ENCODE measurements at regions not wholly inside any gene's neighbourhood (a gene's known extent, or its start where the extent isn't known, plus 50 kb on each side); places are given as distances from the start of the nearest gene placed in this dataset.

DNA sequence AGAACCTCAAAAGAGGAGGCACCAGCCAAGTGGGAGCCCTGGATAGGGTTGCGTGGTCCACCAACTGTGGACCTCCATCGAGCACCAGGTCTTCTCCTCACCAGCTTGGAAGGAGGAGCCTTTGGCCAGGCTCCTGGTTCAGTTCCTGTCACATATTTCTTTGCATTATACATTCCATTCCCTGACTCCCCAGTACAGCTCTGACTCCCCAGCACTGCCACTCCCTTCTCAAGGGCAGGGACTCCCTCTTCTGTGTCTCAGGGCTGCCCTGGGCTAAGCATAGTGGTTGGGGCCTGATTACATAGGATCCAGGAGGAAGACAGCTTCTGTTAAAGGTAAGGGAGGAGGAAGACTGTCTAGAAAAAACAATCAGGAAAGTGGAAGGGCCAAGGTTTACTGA lies 91.1 kb downstream of the MRPL14 start:
- H3K36me3 ChIP-seq (ENCODE audit: low read length) = no peaks in the 10 kb centered on the region
- H3K9me3 ChIP-seq (ENCODE audit: insufficient read depth, low read length) = no peaks in the 10 kb centered on the region
- H3F3A ChIP-seq (ENCODE audit: insufficient read depth) = no peaks in the 10 kb centered on the region
- H4K20me1 ChIP-seq (ENCODE audit: low read depth, low read length) = no peaks in the 10 kb centered on the region
- H2AFZ ChIP-seq (ENCODE audit: low read depth, low read length, severe bottlenecking) = no peak overlapping the region
- TF ChIP-seq, protein P1, sequence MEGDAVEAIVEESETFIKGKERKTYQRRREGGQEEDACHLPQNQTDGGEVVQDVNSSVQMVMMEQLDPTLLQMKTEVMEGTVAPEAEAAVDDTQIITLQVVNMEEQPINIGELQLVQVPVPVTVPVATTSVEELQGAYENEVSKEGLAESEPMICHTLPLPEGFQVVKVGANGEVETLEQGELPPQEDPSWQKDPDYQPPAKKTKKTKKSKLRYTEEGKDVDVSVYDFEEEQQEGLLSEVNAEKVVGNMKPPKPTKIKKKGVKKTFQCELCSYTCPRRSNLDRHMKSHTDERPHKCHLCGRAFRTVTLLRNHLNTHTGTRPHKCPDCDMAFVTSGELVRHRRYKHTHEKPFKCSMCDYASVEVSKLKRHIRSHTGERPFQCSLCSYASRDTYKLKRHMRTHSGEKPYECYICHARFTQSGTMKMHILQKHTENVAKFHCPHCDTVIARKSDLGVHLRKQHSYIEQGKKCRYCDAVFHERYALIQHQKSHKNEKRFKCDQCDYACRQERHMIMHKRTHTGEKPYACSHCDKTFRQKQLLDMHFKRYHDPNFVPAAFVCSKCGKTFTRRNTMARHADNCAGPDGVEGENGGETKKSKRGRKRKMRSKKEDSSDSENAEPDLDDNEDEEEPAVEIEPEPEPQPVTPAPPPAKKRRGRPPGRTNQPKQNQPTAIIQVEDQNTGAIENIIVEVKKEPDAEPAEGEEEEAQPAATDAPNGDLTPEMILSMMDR (IDR thresholded peaks at IDR 0.05; ENCODE audit: insufficient read depth, low read length, poor library complexity, severe bottlenecking) = no peak
- TF ChIP-seq EZH2phosphoT487 (conservative IDR thresholded peaks at IDR 0.05; ENCODE audit: low read length) = no peak
- H3K9ac ChIP-seq (ENCODE audit: low read length) = no peak overlapping the region
- H3K27me3 ChIP-seq (ENCODE audit: low read length) = no peaks in the 10 kb centered on the region
- H3K79me2 ChIP-seq (ENCODE audit: insufficient read depth, low read length) = no peaks in the 10 kb centered on the region
- H3K9me2 ChIP-seq (replicated peaks; ENCODE audit: insufficient read depth, low read length) = no peaks in the 10 kb centered on the region
- H3K4me3 ChIP-seq (ENCODE audit: insufficient read depth, low read length, poor library complexity, severe bottlenecking) = no peak overlapping the region
- no peak overlapping the region for H3K27ac ChIP-seq (ENCODE audit: low read depth, low read length)
- no peak overlapping the region for H3K4me2 ChIP-seq (ENCODE audit: low read depth, low read length, poor library complexity, severe bottlenecking)

- Histone ChIP-seq H4K20me1 (ENCODE audit: low read depth, low read length) (no peaks in the 10 kb centered on the region), H3K27ac (ENCODE audit: low read depth, low read length) (no peak overlapping the region), H3K27me3 (ENCODE audit: low read length) (no peaks in the 10 kb centered on the region), H3K9me3 (ENCODE audit: insufficient read depth, low read length) (no peaks in the 10 kb centered on the region), H3K9me2 (replicated peaks; ENCODE audit: insufficient read depth, low read length) (no peaks in the 10 kb centered on the region), H3F3A (ENCODE audit: insufficient read depth) (no peaks in the 10 kb centered on the region), H3K4me3 (ENCODE audit: insufficient read depth, low read length, poor library complexity, severe bottlenecking) (no peak overlapping the region), H2AFZ (ENCODE audit: low read depth, low read length, severe bottlenecking) (no peak overlapping the region), H3K4me2 (ENCODE audit: low read depth, low read length, poor library complexity, severe bottlenecking) (no peak overlapping the region), H3K36me3 (ENCODE audit: low read length) (no peaks in the 10 kb centered on the region), H3K9ac (ENCODE audit: low read length) (no peak overlapping the region), H3K79me2 (ENCODE audit: insufficient read depth, low read length) (no peaks in the 10 kb centered on the region)
- TF ChIP-seq EZH2phosphoT487 (conservative IDR thresholded peaks at IDR 0.05; ENCODE audit: low read length) = no peak
- TF ChIP-seq, protein P1 (IDR thresholded peaks at IDR 0.05; ENCODE audit: insufficient read depth, low read length, poor library complexity, severe bottlenecking) = no peak
Observed at GRCh38 chr6:44035621-44036020, 91.6 kb downstream of the MRPL14 start.

DNA sequence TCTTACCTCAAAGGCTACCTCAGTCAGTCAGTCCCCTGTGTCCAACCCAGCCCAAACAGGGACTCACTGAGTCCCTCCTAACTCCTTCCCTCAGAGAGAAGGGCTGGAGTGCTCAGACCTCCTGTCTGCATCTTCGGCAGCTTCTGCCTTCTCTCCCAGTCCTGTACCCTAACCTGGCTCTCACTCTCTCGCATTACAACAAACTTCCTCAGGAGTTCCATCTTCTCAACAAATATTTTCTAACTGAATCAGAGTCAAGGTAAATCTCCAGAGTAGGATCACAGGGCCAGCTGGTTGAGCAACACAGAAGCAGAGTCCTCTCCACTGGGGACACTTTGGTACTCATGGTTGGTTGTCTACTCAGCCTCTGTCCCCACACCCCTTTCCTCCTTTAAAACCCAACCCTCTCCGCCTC lies 92.3 kb downstream of the MRPL14 start:
- H4K20me1 ChIP-seq (ENCODE audit: low read depth, low read length) = no peaks in the 10 kb centered on the region
- H3K27ac ChIP-seq (ENCODE audit: low read depth, low read length) = no peak overlapping the region
- no peaks in the 10 kb centered on the region for H3K79me2 ChIP-seq (ENCODE audit: insufficient read depth, low read length)
- H2AFZ ChIP-seq (ENCODE audit: low read depth, low read length, severe bottlenecking) = no peak overlapping the region
- H3K9me3 ChIP-seq (ENCODE audit: insufficient read depth, low read length) = no peaks in the 10 kb centered on the region
- H3K27me3 ChIP-seq (ENCODE audit: low read length) = no peaks in the 10 kb centered on the region
- no peaks in the 10 kb centered on the region for H3K9me2 ChIP-seq (replicated peaks; ENCODE audit: insufficient read depth, low read length)
- no peaks in the 10 kb centered on the region for H3K36me3 ChIP-seq (ENCODE audit: low read length)
- TF ChIP-seq EZH2phosphoT487 (conservative IDR thresholded peaks at IDR 0.05; ENCODE audit: low read length) = no peak
- TF ChIP-seq, protein P1 (IDR thresholded peaks at IDR 0.05; ENCODE audit: insufficient read depth, low read length, poor library complexity, severe bottlenecking) = no peak
- H3F3A ChIP-seq (ENCODE audit: insufficient read depth) = no peaks in the 10 kb centered on the region
- H3K4me3 ChIP-seq (ENCODE audit: insufficient read depth, low read length, poor library complexity, severe bottlenecking) = no peak overlapping the region
- no peak overlapping the region for H3K9ac ChIP-seq (ENCODE audit: low read length)
- H3K4me2 ChIP-seq (ENCODE audit: low read depth, low read length, poor library complexity, severe bottlenecking) = no peak overlapping the region

Data from SU-DHL-6 (cell line).